ENCODE measurements at regions not wholly inside any gene's neighbourhood (a gene's known extent, or its start where the extent isn't known, plus 50 kb on each side); places are given as distances from the start of the nearest gene placed in this dataset.

DNA sequence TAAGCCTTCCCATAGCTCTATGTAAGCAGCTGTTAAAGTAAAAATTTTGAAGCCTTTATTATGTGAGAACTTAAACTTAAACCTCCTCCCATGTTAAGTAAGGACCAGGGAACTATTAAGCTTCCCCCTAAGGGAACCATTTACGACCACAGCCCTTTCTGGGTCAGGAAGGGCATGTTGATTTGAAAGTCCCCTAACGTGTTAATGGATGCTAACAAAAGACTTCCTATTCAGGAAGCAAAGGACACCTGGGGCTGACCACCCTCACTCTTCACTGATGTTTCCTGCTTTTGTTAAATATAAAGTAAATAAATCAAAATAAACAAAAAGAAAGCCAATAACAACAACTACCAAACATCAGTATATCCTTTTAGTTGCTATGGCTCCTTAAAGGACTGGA lies 170.6 kb upstream of the RFX3 start:
- TF ChIP-seq, protein P1, sequence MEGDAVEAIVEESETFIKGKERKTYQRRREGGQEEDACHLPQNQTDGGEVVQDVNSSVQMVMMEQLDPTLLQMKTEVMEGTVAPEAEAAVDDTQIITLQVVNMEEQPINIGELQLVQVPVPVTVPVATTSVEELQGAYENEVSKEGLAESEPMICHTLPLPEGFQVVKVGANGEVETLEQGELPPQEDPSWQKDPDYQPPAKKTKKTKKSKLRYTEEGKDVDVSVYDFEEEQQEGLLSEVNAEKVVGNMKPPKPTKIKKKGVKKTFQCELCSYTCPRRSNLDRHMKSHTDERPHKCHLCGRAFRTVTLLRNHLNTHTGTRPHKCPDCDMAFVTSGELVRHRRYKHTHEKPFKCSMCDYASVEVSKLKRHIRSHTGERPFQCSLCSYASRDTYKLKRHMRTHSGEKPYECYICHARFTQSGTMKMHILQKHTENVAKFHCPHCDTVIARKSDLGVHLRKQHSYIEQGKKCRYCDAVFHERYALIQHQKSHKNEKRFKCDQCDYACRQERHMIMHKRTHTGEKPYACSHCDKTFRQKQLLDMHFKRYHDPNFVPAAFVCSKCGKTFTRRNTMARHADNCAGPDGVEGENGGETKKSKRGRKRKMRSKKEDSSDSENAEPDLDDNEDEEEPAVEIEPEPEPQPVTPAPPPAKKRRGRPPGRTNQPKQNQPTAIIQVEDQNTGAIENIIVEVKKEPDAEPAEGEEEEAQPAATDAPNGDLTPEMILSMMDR (IDR thresholded peaks at IDR 0.05), result no peak
- TF ChIP-seq EZH2 (IDR thresholded peaks at IDR 0.05; ENCODE audit: borderline replicate concordance, insufficient read depth, low read depth, low read length, poor library complexity, severe bottlenecking), result no peak

GRCh38 chr9:3692606-3693005 lies 166.8 kb upstream of the RFX3 start:
- Histone ChIP-seq H3K4me3 (ENCODE audit: control extremely low read depth in 1 of 5, extremely low read depth in 1 of 5, insufficient read depth in 1 of 5, low read depth in 2 of 5, low read length in 4 of 5) (no peak overlapping the region), H3K4me2 (replicated peaks; ENCODE audit: low read depth, low read length, poor library complexity, severe bottlenecking) (no peak overlapping the region), H2AFZ (ENCODE audit: insufficient read depth, low read depth, low read length, poor library complexity, severe bottlenecking) (no peak overlapping the region), H3K4me1 (ENCODE audit: control insufficient read depth in 2 of 2, insufficient read depth in 2 of 2, low read length in 2 of 2) (no peaks in the 10 kb centered on the region), H3K9ac (ENCODE audit: low read length) (no peak overlapping the region), H4K20me1 (ENCODE audit: control insufficient read depth, insufficient read depth, low read length, poor library complexity, severe bottlenecking) (no peaks in the 10 kb centered on the region), H3K27ac (ENCODE audit: low read length in 2 of 2) (no peak overlapping the region), H3K9me3 (ENCODE audit: control extremely low read depth in 1 of 3, control insufficient read depth in 2 of 3, insufficient read depth in 1 of 3, low read length in 2 of 3) (no peaks in the 10 kb centered on the region), H3K36me3 (replicated peaks in 1 of 2; ENCODE audit: control extremely low read depth in 1 of 2, control insufficient read depth in 1 of 2, extremely low read depth in 1 of 2, insufficient read depth in 2 of 2, low read length in 1 of 2) (no peaks in the 10 kb centered on the region), H3K27me3 (replicated peaks in 1 of 4; ENCODE audit: control extremely low read depth in 1 of 4, control insufficient read depth in 3 of 4, insufficient read depth in 4 of 4, low read length in 3 of 4) (no peaks in the 10 kb centered on the region), H3K79me2 (ENCODE audit: control insufficient read depth, insufficient read depth, low read length) (no peaks in the 10 kb centered on the region)
- WGBS (ENCODE audit: insufficient coverage), result no CpG with 5 or more reads among the region's 1 CpG
- H3K27me3 Mint-ChIP-seq, result peaks cover 5% of the 10 kb centered on the region
- no peak overlapping the region for H3K27ac Mint-ChIP-seq
- H3K9me3 Mint-ChIP-seq (ENCODE audit: insufficient read depth), result no peaks in the 10 kb centered on the region
- ChIA-PET POLR2A (no interaction called here), CTCF (interaction anchor here (0.7 kb wide), 1 partner anchor 10 kb away, joined by 3 read pairs; no protein-coding TSS in a partner anchor)
- no peaks in the 10 kb centered on the region for H3K4me1 Mint-ChIP-seq
- DNase-seq (no peak), ATAC-seq (ENCODE audit: low read depth) (no peak)
- no peak overlapping the region for H3K4me3 Mint-ChIP-seq
- TF ChIP-seq EZH2 (IDR thresholded peaks at IDR 0.05; ENCODE audit: borderline replicate concordance, insufficient read depth, low read depth, low read length, poor library complexity, severe bottlenecking), result no peak
- TF ChIP-seq, protein P1 (IDR thresholded peaks at IDR 0.05), result no peak
- intact Hi-C loops (cut with micrococcal nuclease), result no loop called here

More for the DNA sequence above, 170.6 kb upstream of the RFX3 start:
- POLR2A ChIA-PET, result no interaction called here
- Mint-ChIP-seq H3K4me3 (no peak overlapping the region), H3K27ac (no peak overlapping the region), H3K27me3 (peaks cover 23% of the 10 kb centered on the region), H3K4me1 (no peaks in the 10 kb centered on the region), H3K9me3 (ENCODE audit: insufficient read depth) (no peaks in the 10 kb centered on the region)
- H3K4me3 ChIP-seq (ENCODE audit: control extremely low read depth in 1 of 5, extremely low read depth in 1 of 5, insufficient read depth in 1 of 5, low read depth in 2 of 5, low read length in 4 of 5), result no peak overlapping the region
- H3K9me3 ChIP-seq (ENCODE audit: control extremely low read depth in 1 of 3, control insufficient read depth in 2 of 3, insufficient read depth in 1 of 3, low read length in 2 of 3), result no peaks in the 10 kb centered on the region
- no peaks in the 10 kb centered on the region for H3K4me1 ChIP-seq (ENCODE audit: control insufficient read depth in 2 of 2, insufficient read depth in 2 of 2, low read length in 2 of 2)
- CTCF ChIA-PET, result no interaction called here
- H3K79me2 ChIP-seq (ENCODE audit: control insufficient read depth, insufficient read depth, low read length), result no peaks in the 10 kb centered on the region
- no peaks in the 10 kb centered on the region for H3K36me3 ChIP-seq (replicated peaks in 1 of 2; ENCODE audit: control extremely low read depth in 1 of 2, control insufficient read depth in 1 of 2, extremely low read depth in 1 of 2, insufficient read depth in 2 of 2, low read length in 1 of 2)
- no peaks in the 10 kb centered on the region for H4K20me1 ChIP-seq (ENCODE audit: control insufficient read depth, insufficient read depth, low read length, poor library complexity, severe bottlenecking)
- H3K4me2 ChIP-seq (replicated peaks; ENCODE audit: low read depth, low read length, poor library complexity, severe bottlenecking), result no peak overlapping the region
- ATAC-seq (ENCODE audit: low read depth) (no peak), DNase-seq (no peak)
- H3K9ac ChIP-seq (ENCODE audit: low read length), result no peak overlapping the region
- no CpG with 5 or more reads among the region's 2 CpGs for WGBS (ENCODE audit: insufficient coverage)
- H3K27me3 ChIP-seq (replicated peaks in 1 of 4; ENCODE audit: control extremely low read depth in 1 of 4, control insufficient read depth in 3 of 4, insufficient read depth in 4 of 4, low read length in 3 of 4), result peaks cover 0 to 4% (median 0%) of the 10 kb centered on the region in 4 experiments
- intact Hi-C loops (cut with micrococcal nuclease), result no loop called here
- H3K27ac ChIP-seq (ENCODE audit: low read length in 2 of 2), result no peak overlapping the region
- no peak overlapping the region for H2AFZ ChIP-seq (ENCODE audit: insufficient read depth, low read depth, low read length, poor library complexity, severe bottlenecking)

Measured in B cell (primary cell).